ENCODE measurements at regions not wholly inside any gene's neighbourhood (a gene's known extent, or its start where the extent isn't known, plus 50 kb on each side); places are given as distances from the start of the nearest gene placed in this dataset.

DNA sequence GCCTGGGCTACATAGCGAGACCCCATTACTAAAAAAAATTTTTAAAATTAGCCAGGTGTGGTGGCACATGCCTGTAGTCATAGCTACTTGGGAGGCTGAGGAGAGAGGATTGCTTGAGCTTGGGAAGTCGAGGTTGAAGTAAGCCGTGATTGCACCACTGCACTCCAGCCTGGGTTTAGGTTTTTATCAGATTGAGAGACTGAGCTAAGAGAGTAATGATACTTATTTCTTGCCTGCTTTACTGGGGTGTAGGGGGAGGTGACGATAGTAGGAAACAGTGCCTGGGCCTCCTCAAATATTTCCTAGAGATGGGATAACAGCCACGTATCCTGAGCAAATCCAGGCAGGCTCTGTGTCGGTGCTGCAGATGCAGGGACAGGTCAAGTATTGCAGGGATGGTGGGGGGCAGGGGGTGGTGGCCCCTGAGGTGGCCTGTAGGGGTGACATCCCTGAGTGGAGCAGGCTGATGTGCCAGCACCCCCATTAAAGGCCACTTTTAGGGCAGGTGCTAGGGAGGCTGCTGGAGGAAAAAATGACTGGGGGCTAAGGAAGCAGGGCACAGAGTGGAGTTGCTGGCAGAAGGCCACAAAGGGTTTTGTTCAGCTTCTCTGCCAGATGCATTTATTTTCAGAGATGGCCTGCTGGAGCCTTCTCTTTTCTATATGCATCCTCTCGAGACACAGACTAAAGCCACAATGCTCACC is 130.5 kb downstream of the RHOU start:
- Histone ChIP-seq H3K27me3 (no peaks in the 10 kb centered on the region; the same call in 1 of the 2 replicates), H3K4me1 (peaks cover 31% of the 10 kb centered on the region), H3K27ac (no peak overlapping the region), H3K9me3 (replicated peaks) (no peaks in the 10 kb centered on the region), H3K4me3 (no peak overlapping the region), H3K36me3 (no peaks in the 10 kb centered on the region)
- DNase-seq, result peak in 1 of 2 experiments; percentile 31

DNA sequence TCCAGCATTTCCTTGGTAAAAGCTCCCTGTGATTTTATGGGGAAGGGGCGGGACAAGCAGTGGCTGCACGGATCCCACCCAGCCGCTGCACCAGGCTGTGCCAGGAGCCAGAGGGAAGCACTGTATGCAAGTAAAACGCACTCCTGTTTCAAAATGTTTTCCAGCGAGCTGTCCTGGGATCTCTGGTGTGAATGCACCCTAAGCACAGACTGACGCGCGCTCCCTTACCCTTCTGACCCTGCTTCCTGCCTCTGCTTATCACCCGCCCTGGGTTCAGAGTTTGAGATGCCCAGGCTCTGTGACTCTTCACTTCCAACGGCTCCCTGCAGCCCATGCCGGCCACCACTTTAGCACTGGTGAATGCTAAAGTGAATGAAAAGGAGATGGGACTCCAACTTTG is 131.2 kb downstream of the RHOU start:
- peak in 1 of 2 experiments; percentile 17 for DNase-seq
- no peak overlapping the region for H3K4me3 ChIP-seq
- no peak overlapping the region for H3K27ac ChIP-seq
- H3K4me1 ChIP-seq, result peaks cover 31% of the 10 kb centered on the region
- no peaks in the 10 kb centered on the region for H3K36me3 ChIP-seq
- H3K9me3 ChIP-seq (replicated peaks), result no peaks in the 10 kb centered on the region
- H3K27me3 ChIP-seq, result no peaks in the 10 kb centered on the region; the same call in 1 of the 2 replicates

DNA sequence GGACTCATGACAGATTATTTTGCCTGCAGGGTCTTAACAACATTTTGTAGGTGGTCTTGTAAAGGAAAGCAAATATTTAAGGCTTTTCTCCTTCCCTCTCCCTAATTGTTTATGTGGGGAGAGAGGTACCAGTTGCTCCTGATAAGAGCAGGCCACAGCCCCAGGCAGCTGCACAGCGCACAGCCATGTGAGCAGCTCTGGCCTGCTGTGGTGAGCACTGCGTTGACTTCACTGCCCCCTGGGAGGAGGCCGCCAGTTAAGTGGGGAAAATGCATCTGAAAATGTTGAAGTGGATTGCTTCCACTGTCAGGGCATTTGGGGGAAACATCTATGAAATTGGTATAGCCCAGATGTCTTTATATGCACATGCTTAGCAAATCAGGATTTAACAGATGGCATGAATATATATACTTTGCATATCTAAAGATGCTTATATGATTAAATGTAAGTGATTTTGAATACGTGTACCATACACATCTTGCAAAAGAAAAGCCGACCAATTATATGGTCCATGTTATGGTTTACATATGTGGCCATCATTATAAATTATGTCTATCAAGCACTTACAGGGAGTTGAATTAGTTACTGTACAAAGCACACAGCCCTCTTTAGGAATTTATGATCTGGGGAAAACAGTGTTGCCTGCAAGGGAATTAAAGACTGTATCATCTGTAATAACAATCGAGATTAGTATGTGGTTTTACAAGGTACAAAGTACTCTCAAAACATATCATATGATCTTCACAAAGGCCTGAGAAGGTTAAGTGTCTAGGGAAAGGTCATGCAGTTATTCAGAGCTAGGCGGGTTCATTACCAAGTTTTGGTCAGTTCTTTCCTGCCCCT is 132.1 kb downstream of the RHOU start:
- Histone ChIP-seq H3K4me1 (peaks cover 31% of the 10 kb centered on the region), H3K27me3 (no peaks in the 10 kb centered on the region; the same call in none of the 2 replicates), H3K9me3 (replicated peaks) (no peaks in the 10 kb centered on the region), H3K4me3 (no peak overlapping the region), H3K27ac (no peak overlapping the region), H3K36me3 (no peaks in the 10 kb centered on the region)
- DNase-seq, result peak; percentile 84 to 85

DNA sequence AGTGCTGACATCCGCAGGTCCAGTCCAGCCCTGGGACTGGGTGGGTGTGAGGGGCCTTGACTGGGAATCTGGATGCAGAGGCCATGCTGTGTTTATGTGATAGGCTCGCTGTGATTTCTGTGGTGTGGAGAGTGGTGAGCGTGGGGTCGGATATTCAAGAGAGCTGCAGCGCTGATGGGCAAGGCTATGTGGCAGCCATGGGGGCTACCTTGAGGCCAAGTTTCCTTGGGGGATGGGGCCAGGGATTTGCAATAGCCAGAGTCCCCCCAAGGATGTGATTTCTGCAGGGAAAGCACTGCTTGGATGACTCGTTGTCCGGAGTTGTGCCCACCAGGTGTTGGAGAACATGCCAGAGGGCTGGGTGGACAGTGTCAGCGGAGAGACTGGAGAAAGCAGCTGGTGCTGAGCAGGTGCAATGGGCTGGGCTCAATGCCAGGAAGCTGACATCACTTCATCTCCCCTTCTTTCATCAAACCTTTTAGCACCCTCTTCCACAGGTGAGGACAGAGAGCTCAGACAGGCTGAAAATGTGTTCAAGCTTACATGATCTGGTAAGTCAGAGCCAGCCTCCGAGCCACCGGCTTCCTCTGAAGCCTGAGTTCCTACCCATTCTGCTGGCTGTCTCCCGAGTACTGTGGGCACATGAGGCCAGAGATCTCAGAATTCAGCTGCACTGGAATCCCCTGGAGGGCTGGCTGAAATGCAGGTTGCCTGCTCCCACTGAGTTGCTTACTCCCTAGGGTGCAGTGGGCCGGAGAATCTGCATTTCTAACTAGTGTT is 132.9 kb downstream of the RHOU start:
- H3K9me3 ChIP-seq (replicated peaks), result no peaks in the 10 kb centered on the region
- DNase-seq, result peak; percentile 55 to 61
- no peaks in the 10 kb centered on the region for H3K36me3 ChIP-seq
- no peak overlapping the region for H3K4me3 ChIP-seq
- H3K27ac ChIP-seq, result no peak overlapping the region
- H3K27me3 ChIP-seq, result no peaks in the 10 kb centered on the region; the same call in none of the 2 replicates
- peaks cover 31% of the 10 kb centered on the region for H3K4me1 ChIP-seq

DNA sequence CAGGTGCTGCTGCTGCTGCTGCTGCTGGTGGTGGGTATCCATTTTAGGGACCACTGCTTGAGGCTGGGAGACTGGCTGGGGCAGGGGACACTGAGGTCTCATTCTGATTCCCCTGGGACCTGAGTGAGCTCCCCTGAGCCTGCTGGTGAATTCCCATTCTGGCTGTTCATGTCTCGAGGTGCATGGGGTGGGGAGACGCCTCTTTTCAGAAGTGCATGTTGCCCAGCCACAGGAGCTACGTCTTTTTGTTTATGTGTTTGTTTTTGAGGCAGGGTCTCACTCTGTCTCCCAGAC is 133.4 kb downstream of the RHOU start:
- Histone ChIP-seq H3K4me1 (peaks cover 31% of the 10 kb centered on the region), H3K36me3 (no peaks in the 10 kb centered on the region), H3K4me3 (no peak overlapping the region), H3K27ac (no peak overlapping the region), H3K9me3 (replicated peaks) (no peaks in the 10 kb centered on the region), H3K27me3 (no peaks in the 10 kb centered on the region; the same call in 1 of the 2 replicates)
- DNase-seq, result no peak

DNA sequence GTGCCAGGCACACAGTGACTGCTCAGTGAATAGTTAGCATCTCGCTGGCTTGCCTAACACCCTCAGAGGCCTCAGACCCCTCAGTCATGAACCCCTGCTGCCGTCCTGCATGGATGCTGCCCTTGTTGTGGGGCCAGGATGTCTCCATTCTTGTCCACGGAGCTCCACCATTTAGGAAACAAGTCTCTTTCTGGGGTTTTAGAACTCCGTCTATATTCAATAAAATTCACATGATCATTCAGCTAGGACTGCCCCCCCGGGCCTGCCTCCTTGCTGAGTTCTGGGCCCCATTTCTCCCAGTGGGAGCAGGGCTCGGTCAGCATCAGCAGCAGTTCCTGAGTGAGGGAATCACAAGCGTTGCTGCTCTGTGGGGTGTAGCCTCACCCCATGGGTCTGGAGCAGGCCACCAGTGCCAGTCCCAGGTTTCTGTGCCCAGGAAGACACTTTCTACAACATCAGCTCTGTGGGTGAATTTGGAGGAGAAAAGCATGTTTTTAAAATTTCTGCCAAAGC is 134.1 kb downstream of the RHOU start:
- Histone ChIP-seq H3K4me1 (peaks cover 30% of the 10 kb centered on the region), H3K9me3 (replicated peaks) (no peaks in the 10 kb centered on the region), H3K36me3 (no peaks in the 10 kb centered on the region), H3K27ac (no peak overlapping the region), H3K27me3 (no peaks in the 10 kb centered on the region; the same call in 1 of the 2 replicates), H3K4me3 (no peak overlapping the region)
- DNase-seq, result no peak

DNA sequence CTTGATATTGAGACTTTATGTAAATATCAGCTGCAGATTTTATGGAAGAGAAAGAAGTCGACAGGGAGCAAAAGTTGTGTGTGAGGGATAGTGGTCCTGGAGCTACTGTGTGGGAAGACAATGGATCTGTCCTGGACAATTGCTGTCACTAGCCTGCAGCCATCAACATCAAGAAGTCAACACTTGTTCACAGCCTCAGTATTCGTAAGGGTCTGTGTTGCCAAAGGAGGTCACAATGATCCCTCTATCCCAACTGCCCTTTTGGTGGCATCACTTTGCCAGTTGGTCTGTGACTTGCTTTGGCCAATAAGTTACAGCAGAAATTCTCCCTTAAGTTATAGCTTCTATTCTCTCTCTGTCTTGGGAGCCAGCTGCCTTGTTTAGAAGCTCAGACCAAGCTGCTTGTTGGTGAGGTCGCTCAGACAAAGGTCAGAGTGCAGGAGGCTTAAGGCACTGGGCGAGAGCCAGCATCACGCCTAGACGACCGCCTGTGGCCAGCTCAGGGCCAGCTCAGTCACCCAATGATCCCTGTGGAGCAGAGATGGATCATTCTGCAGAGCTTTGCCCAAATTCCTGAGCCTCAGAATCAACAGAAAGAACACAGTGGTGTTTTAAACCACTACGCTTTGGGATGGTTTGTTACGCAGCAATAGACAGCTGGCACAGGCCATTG is 134.9 kb downstream of the RHOU start:
- no peaks in the 10 kb centered on the region for H3K9me3 ChIP-seq (replicated peaks)
- no peak overlapping the region for H3K4me3 ChIP-seq
- H3K4me1 ChIP-seq, result peaks cover 31% of the 10 kb centered on the region
- no peaks in the 10 kb centered on the region; the same call in 1 of the 2 replicates for H3K27me3 ChIP-seq
- no peak for DNase-seq
- no peaks in the 10 kb centered on the region for H3K36me3 ChIP-seq
- H3K27ac ChIP-seq, result no peak overlapping the region

DNA sequence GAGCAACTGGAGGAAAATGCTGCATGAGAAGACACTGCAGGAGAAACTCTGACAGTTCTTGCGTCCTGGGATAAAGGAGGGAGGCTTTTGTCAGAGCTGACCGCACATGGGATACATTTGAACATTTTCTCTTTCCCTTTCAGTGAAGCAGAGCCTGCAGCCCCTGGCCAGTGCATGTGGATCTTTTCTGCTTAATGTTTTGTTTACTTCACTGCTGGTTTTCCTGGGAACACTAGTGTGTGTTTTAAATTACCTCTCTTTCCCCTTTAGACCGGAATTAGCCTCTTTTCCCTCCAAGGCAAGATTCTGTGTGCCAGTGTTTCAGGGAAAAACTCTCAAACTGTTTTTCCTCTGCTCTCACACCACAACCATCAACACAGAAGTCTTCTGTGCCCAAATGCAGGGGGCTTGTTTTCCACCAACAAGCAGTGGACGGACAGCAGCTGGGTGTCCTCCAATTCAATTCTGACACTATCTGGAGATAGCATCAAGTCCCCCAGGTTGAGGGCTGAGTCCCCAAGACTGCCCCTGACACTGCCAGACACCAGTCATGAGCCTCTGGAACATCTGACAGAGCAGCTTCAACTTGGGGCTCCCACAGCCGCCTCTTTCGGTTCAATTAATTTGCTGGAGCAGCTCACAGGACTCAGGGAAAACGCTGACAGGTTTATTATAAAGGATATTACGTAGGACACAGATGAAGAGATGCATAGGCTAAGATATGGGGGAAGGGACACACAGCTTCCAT is 136.2 kb downstream of the RHOU start:
- Histone ChIP-seq H3K4me3 (no peak overlapping the region), H3K27ac (no peak overlapping the region), H3K4me1 (peaks cover 40% of the 10 kb centered on the region), H3K27me3 (no peaks in the 10 kb centered on the region; the same call in 1 of the 2 replicates), H3K36me3 (no peaks in the 10 kb centered on the region), H3K9me3 (replicated peaks) (no peaks in the 10 kb centered on the region)
- DNase-seq, result no peak

DNA sequence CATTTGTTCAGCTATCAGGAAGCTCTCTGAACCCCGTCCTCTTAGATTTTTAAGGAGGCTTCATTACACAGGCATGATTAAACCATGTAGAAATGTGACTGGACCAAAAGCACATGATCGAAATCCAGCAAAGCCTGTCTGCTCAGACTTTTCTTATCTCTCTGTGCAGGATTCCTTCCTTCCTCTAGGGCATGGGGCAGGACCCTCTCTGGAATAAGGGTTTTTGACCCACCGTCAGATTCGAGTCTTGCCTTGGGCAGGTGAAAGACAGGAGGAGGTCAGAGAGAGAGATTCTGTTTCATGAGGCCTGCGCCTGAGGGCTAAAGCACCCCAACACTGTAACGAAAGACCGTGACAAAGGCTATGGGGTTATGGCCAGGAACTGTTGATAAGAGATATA is 136.8 kb downstream of the RHOU start:
- no peak overlapping the region for H3K27ac ChIP-seq
- no peaks in the 10 kb centered on the region; the same call in 1 of the 2 replicates for H3K27me3 ChIP-seq
- no peaks in the 10 kb centered on the region for H3K9me3 ChIP-seq (replicated peaks)
- H3K4me3 ChIP-seq, result no peak overlapping the region
- no peaks in the 10 kb centered on the region for H3K36me3 ChIP-seq
- DNase-seq, result no peak
- H3K4me1 ChIP-seq, result peaks cover 38% of the 10 kb centered on the region

DNA sequence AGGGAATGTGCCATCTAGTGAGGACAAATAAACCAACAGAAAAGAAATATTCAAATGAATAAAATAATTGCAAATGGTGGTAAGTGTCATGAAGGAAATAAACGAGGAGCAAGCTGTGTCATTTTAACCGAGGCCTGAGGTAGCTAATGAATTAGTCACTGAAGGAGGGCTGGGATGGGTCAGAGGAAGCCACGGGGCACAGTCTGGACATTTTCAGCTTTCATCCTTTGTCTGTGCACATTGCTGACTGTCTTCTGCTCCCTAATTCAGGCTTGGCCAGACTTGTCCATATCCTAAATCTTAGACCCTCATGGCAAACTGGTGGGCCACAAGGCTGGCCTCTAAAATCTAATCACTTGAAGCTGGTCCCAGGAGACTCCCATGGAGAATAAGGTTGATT is 138.4 kb downstream of the RHOU start:
- Histone ChIP-seq H3K4me1 (peaks cover 22% of the 10 kb centered on the region), H3K4me3 (no peak overlapping the region), H3K9me3 (replicated peaks) (no peaks in the 10 kb centered on the region), H3K27ac (no peak overlapping the region), H3K27me3 (no peaks in the 10 kb centered on the region; the same call in 1 of the 2 replicates), H3K36me3 (no peaks in the 10 kb centered on the region)
- DNase-seq, result no peak

DNA sequence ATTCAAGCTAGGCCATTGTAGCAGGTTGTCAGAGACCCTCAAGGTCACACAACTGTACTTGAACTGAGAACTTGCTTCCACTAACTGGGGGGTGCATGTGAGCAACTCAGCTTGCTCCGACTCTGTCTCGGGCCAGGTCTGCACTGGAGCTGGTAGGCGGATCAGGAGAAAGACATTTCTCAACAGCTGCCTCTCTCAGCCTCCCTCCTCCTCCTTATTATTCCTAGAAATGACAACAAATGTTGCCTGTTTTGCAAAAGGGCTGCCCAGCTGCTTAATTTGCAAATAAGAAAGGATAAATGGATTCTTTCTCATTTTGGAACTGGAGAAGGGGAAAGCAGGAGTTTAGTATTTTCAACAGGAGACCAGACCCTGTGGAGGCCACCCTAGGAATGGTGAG is 140.5 kb downstream of the RHOU start:
- Histone ChIP-seq H3K9me3 (replicated peaks) (no peaks in the 10 kb centered on the region), H3K4me1 (peaks cover 21% of the 10 kb centered on the region), H3K27me3 (no peaks in the 10 kb centered on the region; the same call in 1 of the 2 replicates), H3K4me3 (no peak overlapping the region), H3K27ac (peak overlapping the region; percentile 54), H3K36me3 (no peaks in the 10 kb centered on the region)
- DNase-seq, result peak; percentile 66 to 82

DNA sequence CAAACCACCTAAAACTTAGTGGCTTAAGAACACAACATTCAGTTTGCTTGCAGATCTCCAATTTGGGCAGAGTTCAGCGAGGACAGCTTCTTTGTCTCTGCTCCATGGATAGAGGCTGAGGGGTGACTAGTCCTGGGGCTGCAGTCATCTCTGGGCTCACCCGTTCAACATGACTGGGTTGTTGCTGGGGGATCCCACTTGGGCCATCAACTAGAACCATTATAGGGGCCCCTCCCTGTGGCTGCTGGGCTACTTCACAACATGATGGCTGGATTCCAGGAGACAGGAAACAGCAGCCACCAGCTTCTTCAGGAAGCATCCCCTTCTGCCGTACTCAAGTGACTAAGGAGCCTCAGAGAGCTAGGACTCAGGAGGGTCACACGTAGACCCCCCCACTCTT is 140.9 kb downstream of the RHOU start:
- peaks cover 21% of the 10 kb centered on the region for H3K4me1 ChIP-seq
- H3K27me3 ChIP-seq, result no peaks in the 10 kb centered on the region; the same call in 1 of the 2 replicates
- H3K9me3 ChIP-seq (replicated peaks), result no peaks in the 10 kb centered on the region
- no peaks in the 10 kb centered on the region for H3K36me3 ChIP-seq
- peak overlapping the region; percentile 54 for H3K27ac ChIP-seq
- peak in 1 of 2 experiments; percentile 19 for DNase-seq
- no peak overlapping the region for H3K4me3 ChIP-seq

DNA sequence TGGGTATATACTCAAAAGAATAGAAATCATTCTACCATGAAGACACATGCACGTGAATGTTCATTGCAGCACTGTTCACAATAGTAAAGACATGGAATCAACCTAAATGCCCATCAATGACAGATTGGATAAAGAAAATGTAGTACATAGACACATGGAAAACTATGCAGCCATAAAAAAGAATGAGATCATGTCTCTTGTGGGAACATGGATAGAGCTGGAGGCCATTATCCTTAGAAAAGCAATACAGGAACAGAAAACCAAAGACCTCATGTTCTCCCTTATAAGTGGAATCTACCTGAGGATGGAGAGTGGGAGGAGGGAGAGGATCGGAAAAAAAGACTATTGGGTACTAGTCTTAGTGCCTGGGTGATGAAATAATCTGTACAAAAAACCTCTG is 143.9 kb downstream of the RHOU start:
- DNase-seq, result no peak
- no peaks in the 10 kb centered on the region for H3K36me3 ChIP-seq
- no peaks in the 10 kb centered on the region for H3K9me3 ChIP-seq (replicated peaks)
- H3K27me3 ChIP-seq, result no peaks in the 10 kb centered on the region
- H3K4me1 ChIP-seq, result peaks cover 21% of the 10 kb centered on the region
- H3K4me3 ChIP-seq, result no peak overlapping the region
- no peak overlapping the region for H3K27ac ChIP-seq
